ENCODE measurements at regions not wholly inside any gene's neighbourhood (a gene's known extent, or its start where the extent isn't known, plus 50 kb on each side); places are given as distances from the start of the nearest gene placed in this dataset.

GRCh38 chr18:59810735-59811520, 88.9 kb upstream of the PMAIP1 start:
- TF ChIP-seq POLR2A (IDR thresholded peaks at IDR 0.05; ENCODE audit: low read length) = no peak
- no peak for TF ChIP-seq GATA1 (IDR thresholded peaks at IDR 0.05; ENCODE audit: low read depth, low read length)
